OCI-LY7 (cell line): ENCODE measurements at regions not wholly inside any gene's neighbourhood (a gene's known extent, or its start where the extent isn't known, plus 50 kb on each side); places are given as distances from the start of the nearest gene placed in this dataset.

Experiments
- CTCF ChIP-seq: fragments of 200-600 bp; sonication (generic); conservative IDR thresholded peaks from 2 replicates; pipeline ENCODE4 v1.5.1; 2014; ENCODE audit warnings: mild to moderate bottlenecking, antibody characterized with exemption, low read length, moderate library complexity, mixed read lengths
- EZH2phosphoT487 ChIP-seq: fragments of 200-600 bp; sonication (generic); IDR thresholded peaks from 2 replicates; pipeline ENCODE4 v1.6.1; 2018; ENCODE audit warnings: low read depth, borderline replicate concordance, mild to moderate bottlenecking, mixed run types, antibody characterized with exemption, low read length, moderate library complexity, mixed read lengths

DNA sequence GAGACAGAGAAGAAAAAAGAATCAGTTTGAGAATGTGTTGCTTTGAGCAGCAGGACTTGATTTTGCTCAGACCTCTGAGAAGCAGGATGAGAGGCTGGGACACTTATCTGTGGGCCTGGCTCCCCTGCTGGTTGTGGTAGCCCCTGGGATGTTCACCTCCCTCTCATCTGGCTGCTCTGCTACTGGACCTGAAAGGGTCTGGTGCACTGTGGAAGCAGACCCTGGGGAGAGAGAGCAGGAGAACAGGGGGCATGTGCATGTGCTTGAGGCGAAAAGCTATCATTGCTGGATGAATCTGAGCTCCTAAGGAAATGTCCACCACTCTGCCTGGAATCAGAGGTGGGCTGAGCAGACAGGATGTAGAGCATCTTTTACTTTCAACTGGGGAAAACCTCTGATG lies 161.1 kb downstream of the SCP2D1 start:
- TF ChIP-seq CTCF, result no peak
- no peak for TF ChIP-seq EZH2phosphoT487
